ENCODE measurements at regions not wholly inside any gene's neighbourhood (a gene's known extent, or its start where the extent isn't known, plus 50 kb on each side); places are given as distances from the start of the nearest gene placed in this dataset.

DNA sequence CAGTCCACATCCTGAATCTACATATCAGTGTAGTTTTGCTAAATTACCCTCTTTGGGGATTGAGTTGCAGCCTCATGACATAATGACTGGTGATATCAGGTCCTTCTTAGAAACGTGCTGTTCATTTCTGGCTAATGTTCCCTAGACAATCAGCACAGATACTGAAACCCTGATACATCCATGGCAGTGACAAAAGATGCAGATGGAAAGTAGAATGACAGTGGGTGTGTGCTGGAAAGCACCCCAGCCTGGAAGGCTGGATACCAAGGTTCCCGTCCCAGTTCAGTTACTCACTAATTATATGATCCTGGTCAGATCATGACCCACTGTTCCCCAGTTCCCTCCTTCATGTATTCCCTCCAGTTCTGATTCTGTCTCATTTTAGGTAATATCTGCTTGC lies 198.2 kb upstream of the FGGY start:
- DNase-seq, result no peak

GRCh38 chr1:59100708-59101374 lies 196.1 kb upstream of the FGGY start:
- DNase-seq, result no peak

DNA sequence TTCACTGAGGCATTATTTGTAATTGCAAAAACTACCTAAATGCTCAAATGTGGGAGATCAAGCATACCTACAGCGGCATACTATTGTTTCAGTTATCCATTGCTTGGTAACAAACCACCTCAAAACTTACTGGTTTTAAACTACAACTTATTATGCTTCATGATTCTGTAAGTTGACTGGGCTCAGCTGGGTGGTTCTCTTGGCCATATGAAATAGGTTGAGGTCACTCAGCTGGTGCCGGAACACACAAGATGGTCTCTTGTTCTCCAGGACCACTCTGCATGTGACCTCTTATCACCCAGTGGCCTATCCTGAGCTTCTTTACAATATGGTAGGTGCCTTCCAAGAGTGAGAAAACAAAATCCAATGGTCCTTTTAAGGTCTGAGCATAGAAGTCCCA lies 195.4 kb upstream of the FGGY start:
- DNase-seq, result no peak

GRCh38 chr1:59103457-59103856 lies 193.4 kb upstream of the FGGY start:
- no peak for DNase-seq

- peak; percentile 43 for DNase-seq
These were observed 192.6 kb upstream of the FGGY start for GRCh38 chr1:59104191-59104760.

GRCh38 chr1:59105548-59106507 lies 191.1 kb upstream of the FGGY start:
- no peak for DNase-seq

DNA sequence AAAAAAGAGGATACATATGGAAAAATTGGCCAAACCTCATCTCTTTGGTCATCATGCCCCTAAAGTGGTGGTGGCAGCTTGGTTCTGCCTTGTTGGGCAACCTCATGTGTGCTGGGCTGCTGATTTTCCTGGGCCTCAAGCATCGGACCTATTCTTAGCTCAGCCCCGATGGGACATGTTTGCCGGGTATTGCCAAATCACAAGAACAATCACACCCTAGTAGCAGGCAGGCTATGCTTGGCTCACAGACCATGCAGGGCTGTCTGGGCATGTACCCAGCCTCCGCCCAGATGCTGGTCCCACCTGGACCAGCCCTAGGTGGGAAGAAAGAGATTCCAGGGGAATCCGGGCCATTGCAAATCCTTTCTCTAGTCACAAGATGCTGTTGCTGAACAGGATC lies 189.4 kb upstream of the FGGY start:
- DNase-seq, result no peak

DNA sequence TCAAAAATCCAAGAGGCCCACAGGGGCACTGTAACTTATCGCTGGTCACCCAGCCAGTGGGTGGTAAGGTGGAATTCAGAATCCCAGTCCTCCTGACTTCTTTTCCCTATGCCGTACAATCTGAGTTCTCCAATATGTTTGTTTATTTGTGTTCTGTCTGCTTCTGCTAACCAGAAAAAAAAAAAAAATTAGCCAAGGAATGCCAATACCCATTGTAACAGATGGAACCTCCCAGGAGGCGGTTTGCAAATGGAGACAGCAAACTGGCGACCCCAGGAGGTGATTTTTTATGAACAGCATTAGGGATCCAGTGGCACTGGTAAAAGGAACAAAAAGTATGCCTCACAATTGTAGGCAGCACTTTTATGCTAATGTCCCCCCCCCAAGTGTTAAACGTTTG lies 189.0 kb upstream of the FGGY start:
- DNase-seq, result no peak

GRCh38 chr1:59108481-59109317 lies 188.2 kb upstream of the FGGY start:
- no peak for DNase-seq

- DNase-seq, result no peak
These were observed 186.6 kb upstream of the FGGY start for GRCh38 chr1:59110271-59110670.

GRCh38 chr1:59113876-59114457 lies 182.9 kb upstream of the FGGY start:
- DNase-seq, result peak; percentile 15

- no peak for DNase-seq
These were observed 181.0 kb upstream of the FGGY start for GRCh38 chr1:59115865-59116264.

DNA sequence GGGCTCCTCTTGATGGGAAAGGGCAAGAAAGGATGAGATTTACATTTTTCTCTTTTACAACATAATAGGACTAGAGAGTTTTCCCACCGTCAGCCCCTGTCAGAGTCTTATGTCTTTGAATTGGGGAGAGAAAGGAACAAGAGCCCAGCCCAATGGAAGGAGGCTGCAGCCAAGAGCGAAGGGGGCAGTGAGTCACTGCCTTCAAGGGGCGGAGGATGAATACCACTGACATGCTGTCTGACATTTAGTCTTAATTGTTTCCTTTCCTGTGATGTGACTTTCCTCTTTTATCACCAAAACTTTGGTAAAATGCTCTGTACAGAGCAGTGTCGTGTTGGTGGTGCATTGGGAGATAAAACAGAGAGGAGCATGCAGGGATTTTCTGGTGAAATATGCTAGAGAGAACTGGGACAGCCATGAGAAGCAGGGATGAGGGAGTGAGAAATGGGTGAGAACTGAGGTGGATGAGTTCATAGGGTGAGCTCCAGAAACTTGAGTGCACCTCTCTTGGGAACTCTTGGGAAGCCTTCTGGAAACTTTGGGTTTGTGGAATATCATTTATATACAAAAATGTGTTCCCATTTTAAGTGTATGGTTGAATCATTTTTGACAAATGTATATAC lies 179.9 kb upstream of the FGGY start:
- DNase-seq, result no peak

DNA sequence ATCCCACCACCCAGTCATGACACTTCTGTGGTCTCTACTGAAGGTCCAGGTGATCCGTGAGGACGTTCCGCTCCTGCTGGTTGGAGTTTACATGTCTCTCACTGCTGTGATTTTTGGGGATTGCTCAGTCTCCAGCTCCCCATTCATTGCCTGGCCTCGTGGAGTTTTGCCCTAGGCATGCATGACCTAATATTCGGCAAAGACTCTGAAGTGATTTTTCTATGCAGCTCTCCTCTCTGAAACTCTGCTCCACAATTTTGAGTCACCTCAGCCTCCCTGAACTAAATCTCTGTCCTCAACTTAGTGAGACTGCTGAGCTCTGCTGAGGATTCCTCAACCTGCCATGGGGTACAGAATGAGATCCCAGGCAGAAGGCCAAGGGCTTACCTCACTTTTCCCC lies 174.4 kb upstream of the FGGY start:
- no peak for DNase-seq

DNA sequence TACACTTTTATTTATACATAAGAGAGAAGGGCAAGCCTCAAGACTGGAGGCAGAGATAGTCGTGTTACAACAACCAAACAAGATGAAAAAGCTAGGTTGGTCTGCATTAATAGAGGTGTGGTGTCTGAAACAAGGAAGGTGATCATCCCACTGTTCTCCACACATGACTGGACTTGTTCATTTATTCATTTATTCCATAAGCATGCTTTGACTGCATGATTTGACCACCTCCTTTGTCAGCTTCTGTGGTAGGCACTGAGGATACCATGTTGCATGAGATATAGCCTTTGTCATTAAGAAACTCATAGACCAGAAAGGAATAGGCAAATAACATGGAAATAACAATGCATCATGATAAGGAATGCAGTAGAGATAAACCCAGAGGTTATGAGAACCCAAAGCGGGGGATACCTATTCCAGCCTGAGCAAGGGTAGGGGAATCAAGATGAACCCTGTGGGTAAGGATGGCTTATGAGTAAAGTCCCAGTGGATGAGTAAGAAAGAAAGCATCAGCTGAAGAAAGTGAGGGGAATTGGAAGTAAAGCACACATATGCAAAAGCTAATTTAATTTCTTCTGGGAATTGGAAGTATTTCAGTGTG lies 173.7 kb upstream of the FGGY start:
- no peak for DNase-seq

GRCh38 chr1:59124166-59124565 lies 172.7 kb upstream of the FGGY start:
- no peak for DNase-seq

DNA sequence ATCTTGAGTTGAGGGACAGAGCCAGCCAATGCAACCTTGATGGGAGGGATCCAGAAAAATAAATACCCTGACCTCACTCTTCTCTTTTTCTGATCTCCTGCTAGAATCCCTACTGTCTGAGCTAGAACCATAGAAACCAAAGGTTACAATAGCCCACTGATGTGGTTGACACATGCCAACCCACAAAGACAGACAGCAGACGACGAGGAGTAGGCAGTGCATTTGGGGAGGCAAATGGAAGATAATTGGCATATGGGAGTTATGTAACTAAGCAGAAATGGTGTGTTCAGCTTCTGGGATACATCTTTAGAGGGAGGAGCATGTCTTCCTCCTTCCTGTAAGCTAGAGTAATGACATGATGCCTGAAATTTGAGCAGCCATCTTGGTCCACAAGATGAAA lies 171.7 kb upstream of the FGGY start:
- DNase-seq, result no peak

- no peak for DNase-seq
These were observed 171.1 kb upstream of the FGGY start for GRCh38 chr1:59125676-59126320.

DNA sequence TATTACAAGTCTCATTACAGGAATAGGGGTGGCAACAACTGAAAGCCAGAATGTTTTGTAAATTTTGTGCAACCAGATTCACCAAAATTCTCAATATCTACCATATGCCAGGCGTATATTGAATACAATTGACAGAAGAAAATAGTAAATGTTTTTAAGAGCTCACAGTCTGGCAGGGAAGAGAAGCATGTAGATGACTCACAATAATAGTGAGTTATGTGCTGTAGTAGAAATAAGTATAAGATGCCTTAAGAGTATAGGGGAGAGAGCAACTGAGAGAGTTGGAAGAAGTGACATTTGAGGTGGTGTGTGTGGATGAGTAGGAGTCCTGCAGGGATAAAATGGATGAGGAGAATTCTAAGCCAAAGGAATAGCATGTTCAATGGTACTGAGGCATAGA lies 170.5 kb upstream of the FGGY start:
- DNase-seq, result no peak

DNA sequence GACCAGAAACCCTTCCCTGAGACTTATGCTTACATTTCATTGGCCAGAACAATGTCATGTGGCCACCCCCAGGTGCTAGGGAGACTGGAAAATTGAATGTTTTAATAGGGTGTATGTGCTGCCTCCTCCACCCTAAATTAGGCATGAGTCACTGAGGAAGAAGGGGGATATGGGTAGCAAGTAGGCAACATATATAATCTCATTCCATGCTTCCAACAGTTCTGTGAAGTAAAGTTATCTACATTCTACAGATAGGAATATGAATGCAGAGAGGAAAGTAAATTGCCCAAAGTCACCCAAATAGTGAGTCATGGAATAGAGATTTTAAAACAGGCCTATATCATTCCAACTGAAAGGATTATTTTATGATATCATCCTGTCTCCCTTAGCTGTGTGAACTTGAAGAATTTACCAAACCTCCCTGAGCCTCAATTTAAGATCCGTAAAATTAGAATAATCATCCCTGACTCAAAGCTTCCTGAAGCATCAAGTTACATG lies 168.6 kb upstream of the FGGY start:
- no peak for DNase-seq

DNA sequence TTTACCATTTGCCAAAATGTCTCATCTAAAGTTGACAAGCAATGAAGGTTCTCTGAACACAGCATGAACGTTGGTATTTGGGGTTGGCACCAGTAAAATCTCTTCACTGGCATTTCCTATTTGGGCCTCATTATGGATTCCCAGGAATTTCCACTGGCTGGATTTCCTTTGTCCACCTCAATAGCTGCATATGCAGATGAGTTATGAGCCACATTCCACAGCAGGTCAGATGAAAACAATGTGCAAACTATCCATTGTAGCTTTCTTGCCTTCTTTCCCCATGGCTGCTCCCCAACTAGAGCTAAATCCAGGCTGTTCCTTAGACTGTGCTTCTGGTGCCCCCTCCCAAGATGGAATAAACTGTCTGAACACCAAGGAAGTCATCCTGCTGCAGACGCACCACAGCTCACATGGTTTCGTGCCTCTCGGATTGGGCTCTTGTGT lies 168.1 kb upstream of the FGGY start:
- DNase-seq, result no peak
